HG02623 (cell line): ENCODE measurements at regions not wholly inside any gene's neighbourhood (a gene's known extent, or its start where the extent isn't known, plus 50 kb on each side); places are given as distances from the start of the nearest gene placed in this dataset.

Source experiments
- ATAC-seq: cut with Tn5 transposase; IDR thresholded peaks from one replicate; pipeline ENCODE4 v1.9.1; 2021; ENCODE audit warnings: moderate library complexity; ENCODE audit not compliant: unreplicated experiment

GRCh38 chr16:5379954-5380353, 282.4 kb upstream of the EEF2KMT start:
- no peak for ATAC-seq

GRCh38 chr16:5378531-5378930, 280.9 kb upstream of the EEF2KMT start:
- no peak for ATAC-seq

- no peak for ATAC-seq
Measured at GRCh38 chr16:5377280-5377898, 279.8 kb upstream of the EEF2KMT start.

- ATAC-seq: no peak
Measured at GRCh38 chr16:5374184-5374583, 276.6 kb upstream of the EEF2KMT start.

- no peak for ATAC-seq
Measured at GRCh38 chr16:5367951-5368350, 270.4 kb upstream of the EEF2KMT start.

- ATAC-seq: no peak
Measured at GRCh38 chr16:5366126-5366525, 268.5 kb upstream of the EEF2KMT start.

GRCh38 chr16:5364186-5364585, 266.6 kb upstream of the EEF2KMT start:
- ATAC-seq: no peak

GRCh38 chr16:5361322-5361721, 263.7 kb upstream of the EEF2KMT start:
- ATAC-seq: no peak

GRCh38 chr16:5354645-5355044, 257.1 kb upstream of the EEF2KMT start:
- ATAC-seq: no peak

GRCh38 chr16:5349670-5350517, 252.3 kb upstream of the EEF2KMT start:
- ATAC-seq: no peak

- no peak for ATAC-seq
Measured at GRCh38 chr16:5349101-5349500, 251.5 kb upstream of the EEF2KMT start.

- no peak for ATAC-seq
Measured at GRCh38 chr16:5347561-5347960, 250.0 kb upstream of the EEF2KMT start.

GRCh38 chr16:5336941-5337340, 239.3 kb upstream of the EEF2KMT start:
- no peak for ATAC-seq

- ATAC-seq: no peak
Measured at GRCh38 chr16:5333991-5334390, 236.4 kb upstream of the EEF2KMT start.

- ATAC-seq: no peak
Measured at GRCh38 chr16:5333126-5333525, 235.5 kb upstream of the EEF2KMT start.

- no peak for ATAC-seq
Measured at GRCh38 chr16:5330058-5330457, 232.5 kb upstream of the EEF2KMT start.

GRCh38 chr16:5328546-5328945, 231.0 kb upstream of the EEF2KMT start:
- ATAC-seq: no peak

GRCh38 chr16:5326395-5326794, 228.8 kb upstream of the EEF2KMT start:
- ATAC-seq: no peak

- ATAC-seq: no peak
Measured at GRCh38 chr16:5325932-5326331, 228.3 kb upstream of the EEF2KMT start.

- no peak for ATAC-seq
Measured at GRCh38 chr16:5323284-5324141, 225.9 kb upstream of the EEF2KMT start.

GRCh38 chr16:5321930-5322329, 224.3 kb upstream of the EEF2KMT start:
- ATAC-seq: no peak

- ATAC-seq: no peak
Measured at GRCh38 chr16:5319799-5320198, 222.2 kb upstream of the EEF2KMT start.
